Inferior parietal cortex (tissue), 1 donor: ENCODE measurements at regions not wholly inside any gene's neighbourhood (a gene's known extent, or its start where the extent isn't known, plus 50 kb on each side); places are given as distances from the start of the nearest gene placed in this dataset.
A peak's percentile ranks its signal among the peaks of the same experiment; 100 is the strongest.

Source experiments
- DNase-seq: peaks from one replicate; pipeline ENCODE4 v3.0.0-alpha.2; 2016; ENCODE audit errors: extremely low spot score

- no peak for DNase-seq
Observed at GRCh38 chr21:27713154-27714109, 746.5 kb upstream of the ADAMTS5 start.

GRCh38 chr21:27704567-27705166 lies 737.8 kb upstream of the ADAMTS5 start:
- no peak for DNase-seq

GRCh38 chr21:27703791-27704190 lies 736.9 kb upstream of the ADAMTS5 start:
- DNase-seq = no peak

GRCh38 chr21:27700974-27701614 lies 734.2 kb upstream of the ADAMTS5 start:
- DNase-seq = peak; percentile 96

- DNase-seq = no peak
Observed at GRCh38 chr21:27695246-27695645, 728.4 kb upstream of the ADAMTS5 start.

GRCh38 chr21:27694667-27695066 lies 727.8 kb upstream of the ADAMTS5 start:
- DNase-seq = no peak

- DNase-seq = no peak
Observed at GRCh38 chr21:27693376-27693775, 726.5 kb upstream of the ADAMTS5 start.

- no peak for DNase-seq
Observed at GRCh38 chr21:27691516-27691915, 724.6 kb upstream of the ADAMTS5 start.

GRCh38 chr21:27691006-27691405 lies 724.1 kb upstream of the ADAMTS5 start:
- no peak for DNase-seq

- DNase-seq = no peak
Observed at GRCh38 chr21:27690426-27690825, 723.5 kb upstream of the ADAMTS5 start.

- DNase-seq = no peak
Observed at GRCh38 chr21:27688773-27689172, 721.9 kb upstream of the ADAMTS5 start.

- no peak for DNase-seq
Observed at GRCh38 chr21:27683292-27683691, 716.4 kb upstream of the ADAMTS5 start.

GRCh38 chr21:27681841-27682240 lies 715.0 kb upstream of the ADAMTS5 start:
- DNase-seq = no peak

- DNase-seq = no peak
Observed at GRCh38 chr21:27681038-27681437, 714.1 kb upstream of the ADAMTS5 start.

GRCh38 chr21:27680181-27680580 lies 713.3 kb upstream of the ADAMTS5 start:
- no peak for DNase-seq

GRCh38 chr21:27678511-27678910 lies 711.6 kb upstream of the ADAMTS5 start:
- no peak for DNase-seq

GRCh38 chr21:27677546-27677945 lies 710.7 kb upstream of the ADAMTS5 start:
- no peak for DNase-seq

- DNase-seq = no peak
Observed at GRCh38 chr21:27675306-27675705, 708.4 kb upstream of the ADAMTS5 start.

- no peak for DNase-seq
Observed at GRCh38 chr21:27674041-27674615, 707.2 kb upstream of the ADAMTS5 start.

- no peak for DNase-seq
Observed at GRCh38 chr21:27673581-27673980, 706.7 kb upstream of the ADAMTS5 start.

GRCh38 chr21:27671207-27671606 lies 704.3 kb upstream of the ADAMTS5 start:
- no peak for DNase-seq

- DNase-seq = no peak
Observed at GRCh38 chr21:27653481-27653880, 686.6 kb upstream of the ADAMTS5 start.
